CD4-positive, CD25-positive, alpha-beta regulatory T cell (primary cell): ENCODE measurements at regions not wholly inside any gene's neighbourhood (a gene's known extent, or its start where the extent isn't known, plus 50 kb on each side); places are given as distances from the start of the nearest gene placed in this dataset.

Experiments
- ATAC-seq, 2 donors: fragments of 150-1000 bp; cut with Tn5 transposase; one replicate each; pipeline ENCODE4 v1.10.0; 2021; ENCODE audit warnings: low read depth in 2 of 2, moderate number of reproducible peaks in 2 of 2, moderate library complexity in 1 of 2
- DNase-seq, 3 donors: peaks; one replicate each; pipeline versions ENCODE4 v3.0.0 to v3.0.0-alpha.2; 2012 to 2022; ENCODE audit warnings: mixed read lengths in 1 of 3
- H3K27ac ChIP-seq: one replicate; pipeline ENCODE4 v1.7.0; 2013; ENCODE audit warnings: mild to moderate bottlenecking, low read length; ENCODE audit not compliant: insufficient read depth, poor library complexity, severe bottlenecking
- H3K27me3 ChIP-seq: one replicate; pipeline ENCODE4 v1.7.0; 2013; ENCODE audit warnings: low read length; ENCODE audit not compliant: control insufficient read depth, insufficient read depth
- H3K36me3 ChIP-seq: one replicate; pipeline ENCODE4 v1.7.0; 2013; ENCODE audit warnings: mild to moderate bottlenecking, low read length, moderate library complexity; ENCODE audit not compliant: control insufficient read depth, insufficient read depth
- H3K4me1 ChIP-seq: 2 replicates; pipeline ENCODE4 v1.7.0; 2013; ENCODE audit warnings: mild to moderate bottlenecking, low read length; ENCODE audit not compliant: insufficient read depth, control insufficient read depth, poor library complexity, severe bottlenecking
- H3K4me3 ChIP-seq: one replicate; pipeline ENCODE4 v1.7.0; 2013; ENCODE audit warnings: low read depth, mild to moderate bottlenecking, low read length, moderate library complexity
- H3K9me3 ChIP-seq, 2 experiments: 1 replicate in 1 of 2; 2 replicates in 1 of 2; pipeline ENCODE4 v1.7.0; 2013; ENCODE audit warnings: low read length in 2 of 2, mild to moderate bottlenecking in 1 of 2, moderate library complexity in 1 of 2; ENCODE audit not compliant: control insufficient read depth in 2 of 2
- H3K27ac Mint-ChIP-seq, 3 donors: one replicate each; pipeline ENCODE4 v1.8.0; 2020 to 2022; ENCODE audit warnings: mild to moderate bottlenecking in 3 of 3, mixed read lengths in 3 of 3, moderate library complexity in 2 of 3
- H3K27me3 Mint-ChIP-seq: one replicate; pipeline ENCODE4 v1.8.0; 2022; ENCODE audit warnings: mild to moderate bottlenecking, mixed read lengths
- H3K36me3 Mint-ChIP-seq: one replicate; pipeline ENCODE4 v1.8.0; 2020; ENCODE audit warnings: mixed read lengths
- H3K4me1 Mint-ChIP-seq, 4 donors: one replicate each; pipeline ENCODE4 v1.8.0; 2020 to 2022; ENCODE audit warnings: mixed read lengths in 4 of 4, mild to moderate bottlenecking in 1 of 4
- H3K4me3 Mint-ChIP-seq, 4 donors: one replicate each; pipeline ENCODE4 v1.8.0; 2020 to 2022; ENCODE audit warnings: mild to moderate bottlenecking in 4 of 4, mixed read lengths in 4 of 4, moderate library complexity in 3 of 4
- H3K9me3 Mint-ChIP-seq, 7 donors: one replicate each; pipeline ENCODE4 v1.8.0; 2020 to 2022; ENCODE audit warnings: mixed read lengths in 7 of 7, mild to moderate bottlenecking in 3 of 7, moderate library complexity in 2 of 7

DNA sequence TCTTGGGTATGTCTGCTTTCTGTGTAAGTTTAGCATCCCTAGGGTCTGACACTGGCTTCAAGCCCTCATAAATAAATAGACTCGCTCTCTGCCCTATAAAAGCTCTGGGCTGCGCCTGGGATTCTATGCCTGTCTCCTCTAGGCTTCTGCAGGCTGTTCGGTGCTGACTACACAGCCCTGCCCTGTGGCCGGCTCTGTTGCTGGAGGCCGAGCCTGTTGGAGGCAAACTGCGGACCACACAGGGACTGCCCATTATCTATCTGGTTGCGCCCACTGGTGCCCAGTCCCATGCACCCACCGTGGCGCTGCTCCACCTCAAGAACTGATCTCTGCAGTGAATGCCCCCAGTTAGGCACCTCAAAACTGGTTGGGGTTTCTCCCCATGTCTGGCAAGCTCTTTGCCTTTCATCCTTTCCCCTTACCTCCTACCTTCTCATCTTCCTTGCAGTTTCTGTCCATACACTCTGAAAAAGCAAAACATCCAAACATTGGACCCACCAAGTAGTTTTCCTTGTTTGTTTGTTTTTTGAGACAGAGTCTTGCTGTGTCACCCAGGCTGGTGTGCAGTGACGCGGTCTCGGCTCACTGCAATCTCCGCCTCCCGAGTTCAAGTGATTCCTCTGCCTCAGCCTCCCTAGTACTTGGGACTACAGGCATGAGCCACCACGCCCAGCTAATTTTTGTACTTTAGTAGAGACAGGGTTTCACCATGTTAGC lies 207.2 kb downstream of the ERCC6L2 start:
- Mint-ChIP-seq H3K4me1 (no peaks in the 10 kb centered on the region), H3K4me3 (no peak overlapping the region), H3K36me3 (no peaks in the 10 kb centered on the region), H3K27me3 (peaks cover 9% of the 10 kb centered on the region), H3K27ac (no peak overlapping the region), H3K9me3 (no peaks in the 10 kb centered on the region)
- DNase-seq = no peak
- H3K9me3 ChIP-seq = no peaks in the 10 kb centered on the region
- H3K4me3 ChIP-seq = no peak overlapping the region
- no peak overlapping the region for H3K27ac ChIP-seq
- H3K36me3 ChIP-seq = no peaks in the 10 kb centered on the region
- no peaks in the 10 kb centered on the region for H3K4me1 ChIP-seq
- no peaks in the 10 kb centered on the region for H3K27me3 ChIP-seq
- ATAC-seq = no peak

DNA sequence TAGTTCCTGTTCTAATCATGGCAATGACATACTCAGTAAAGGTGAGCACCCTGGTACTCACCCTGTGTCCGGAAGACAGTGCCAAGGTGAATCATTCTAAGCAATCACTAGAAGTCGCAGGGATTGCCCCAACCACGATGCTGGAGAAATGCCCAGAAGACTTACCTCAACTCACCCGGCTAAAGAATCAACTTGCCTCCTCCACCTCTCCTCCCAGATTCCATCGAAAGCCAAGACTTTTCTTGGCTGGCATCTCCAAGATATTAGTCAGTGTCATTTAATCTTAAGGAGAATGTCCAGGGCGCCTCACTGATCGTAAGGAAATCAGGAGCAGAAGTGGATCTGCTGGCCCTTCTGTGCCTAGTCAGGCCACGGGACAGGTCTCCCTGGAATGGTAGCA lies 204.9 kb downstream of the ERCC6L2 start:
- no peaks in the 10 kb centered on the region for H3K36me3 Mint-ChIP-seq

DNA sequence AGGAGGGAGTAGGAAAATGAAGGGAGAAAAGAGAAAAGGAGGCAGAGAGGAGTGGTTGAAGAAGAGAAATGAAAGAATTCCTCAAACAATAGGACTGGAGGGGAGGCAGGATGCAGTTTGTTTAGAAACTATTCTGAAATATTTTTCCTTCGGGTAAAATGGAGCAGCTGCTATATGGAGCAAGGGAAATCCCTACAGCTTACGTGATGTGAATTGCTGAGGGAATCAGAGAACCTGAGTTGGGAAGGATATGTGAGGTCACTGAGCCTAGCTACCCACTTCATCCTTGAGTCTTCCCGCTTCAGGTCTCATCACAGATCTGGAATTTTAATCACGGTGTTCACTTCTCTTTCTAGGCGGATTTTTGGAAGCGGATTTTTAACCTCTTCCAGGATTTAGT lies 204.3 kb downstream of the ERCC6L2 start:
- H3K36me3 Mint-ChIP-seq = no peaks in the 10 kb centered on the region
- ATAC-seq = no peak
- Histone ChIP-seq H3K36me3 (no peaks in the 10 kb centered on the region), H3K27me3 (no peaks in the 10 kb centered on the region), H3K9me3 (no peaks in the 10 kb centered on the region), H3K27ac (no peak overlapping the region), H3K4me1 (no peaks in the 10 kb centered on the region), H3K4me3 (no peak overlapping the region)
- DNase-seq = no peak
- H3K27me3 Mint-ChIP-seq = peaks cover 9% of the 10 kb centered on the region
- no peaks in the 10 kb centered on the region for H3K9me3 Mint-ChIP-seq
- H3K4me1 Mint-ChIP-seq = no peaks in the 10 kb centered on the region
- no peak overlapping the region for H3K4me3 Mint-ChIP-seq
- H3K27ac Mint-ChIP-seq = no peak overlapping the region

More for the DNA sequence above, 204.9 kb downstream of the ERCC6L2 start:
- Histone ChIP-seq H3K27ac (no peak overlapping the region), H3K4me3 (no peak overlapping the region), H3K27me3 (no peaks in the 10 kb centered on the region), H3K9me3 (no peaks in the 10 kb centered on the region), H3K36me3 (no peaks in the 10 kb centered on the region), H3K4me1 (no peaks in the 10 kb centered on the region)
- Mint-ChIP-seq H3K27ac (no peak overlapping the region), H3K4me3 (no peak overlapping the region), H3K9me3 (no peaks in the 10 kb centered on the region), H3K4me1 (no peaks in the 10 kb centered on the region), H3K27me3 (peaks cover 9% of the 10 kb centered on the region)
- ATAC-seq (no peak), DNase-seq (no peak)

DNA sequence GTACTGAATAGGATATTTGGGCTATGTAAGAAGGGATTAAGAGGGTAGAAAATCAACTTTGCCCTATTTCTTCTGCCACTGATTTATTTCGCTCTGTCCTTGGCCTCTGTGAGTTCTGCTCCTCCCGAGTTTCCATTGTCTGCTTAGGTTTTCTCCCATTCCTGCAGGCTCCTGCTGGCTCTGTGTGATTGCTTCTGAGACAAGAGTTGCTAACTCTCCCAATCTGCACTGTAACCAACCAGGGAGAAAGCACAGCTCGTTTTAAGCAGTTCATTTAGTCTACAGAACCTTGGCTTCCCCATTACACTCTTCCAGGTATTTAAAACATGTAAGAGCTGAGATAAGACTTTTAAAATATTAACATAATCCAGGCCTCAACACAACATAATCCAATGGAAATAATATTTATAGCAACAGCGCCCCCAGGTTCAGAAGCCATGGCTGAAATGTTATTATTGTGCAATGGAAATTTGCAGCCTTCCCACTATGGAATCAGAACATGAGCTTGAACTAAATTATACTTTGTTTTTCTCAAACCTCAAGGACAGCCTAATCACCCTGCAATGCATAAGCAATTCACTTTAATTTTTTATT lies 203.5 kb downstream of the ERCC6L2 start:
- Histone ChIP-seq H3K27ac (no peak overlapping the region), H3K4me3 (no peak overlapping the region), H3K36me3 (no peaks in the 10 kb centered on the region), H3K4me1 (no peaks in the 10 kb centered on the region), H3K9me3 (no peaks in the 10 kb centered on the region), H3K27me3 (no peaks in the 10 kb centered on the region)
- Mint-ChIP-seq H3K4me3 (no peak overlapping the region), H3K27ac (no peak overlapping the region), H3K4me1 (no peaks in the 10 kb centered on the region), H3K9me3 (no peaks in the 10 kb centered on the region), H3K36me3 (no peaks in the 10 kb centered on the region), H3K27me3 (peaks cover 11% of the 10 kb centered on the region)
- ATAC-seq = no peak
- no peak for DNase-seq

DNA sequence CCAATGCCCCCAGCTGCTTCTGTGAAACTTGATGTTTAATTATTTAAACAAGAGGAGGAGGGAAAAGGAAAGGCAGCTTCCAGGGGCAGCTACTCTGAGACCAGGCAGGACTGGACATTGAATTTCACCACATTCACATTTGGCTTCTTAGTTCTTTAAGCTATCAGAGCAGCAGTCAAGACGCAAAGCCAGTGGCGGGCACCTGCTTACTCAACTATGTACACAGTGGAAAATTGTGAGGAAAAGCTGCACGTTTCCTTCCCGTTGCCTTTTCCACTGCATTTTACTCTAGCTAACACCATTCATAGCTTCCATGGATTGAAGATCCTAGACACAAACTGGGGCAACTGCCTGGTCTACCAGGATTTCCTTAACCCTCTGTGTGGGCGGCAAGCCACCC lies 200.3 kb downstream of the ERCC6L2 start:
- Mint-ChIP-seq H3K9me3 (no peaks in the 10 kb centered on the region), H3K27ac (peak overlapping the region in 1 of 3 donors; percentile 10), H3K27me3 (peaks cover 5% of the 10 kb centered on the region), H3K36me3 (no peaks in the 10 kb centered on the region), H3K4me3 (no peak overlapping the region), H3K4me1 (no peaks in the 10 kb centered on the region)
- no peak for DNase-seq
- Histone ChIP-seq H3K4me1 (no peaks in the 10 kb centered on the region), H3K36me3 (no peaks in the 10 kb centered on the region), H3K27ac (no peak overlapping the region), H3K27me3 (no peaks in the 10 kb centered on the region), H3K9me3 (no peaks in the 10 kb centered on the region), H3K4me3 (no peak overlapping the region)
- no peak for ATAC-seq

DNA sequence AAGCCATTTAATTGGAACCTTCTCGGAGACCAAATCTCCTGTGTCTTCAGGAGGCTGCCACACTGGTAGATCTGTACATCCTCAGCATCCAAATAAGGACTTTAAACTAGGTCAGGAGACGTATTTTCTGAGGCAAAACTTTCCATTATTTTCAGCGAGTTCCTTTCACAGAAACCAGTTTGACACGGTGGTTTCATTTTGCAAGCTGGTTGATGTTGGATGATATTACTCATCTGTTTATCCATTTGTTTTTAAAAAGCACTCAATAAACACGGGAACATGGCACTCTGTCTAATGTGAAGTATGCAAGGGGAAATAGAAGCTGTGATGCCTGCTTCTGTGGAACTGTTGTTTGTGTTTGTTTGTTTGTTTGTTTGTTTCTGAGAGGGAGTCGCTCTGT lies 199.6 kb downstream of the ERCC6L2 start:
- H3K27me3 ChIP-seq = peaks cover under 1% of the 10 kb centered on the region
- no peak overlapping the region for H3K4me3 Mint-ChIP-seq
- ATAC-seq = no peak
- H3K27me3 Mint-ChIP-seq = peaks cover 5% of the 10 kb centered on the region
- H3K27ac ChIP-seq = no peak overlapping the region
- H3K9me3 ChIP-seq = no peaks in the 10 kb centered on the region
- H3K4me3 ChIP-seq = no peak overlapping the region
- no peaks in the 10 kb centered on the region for H3K4me1 Mint-ChIP-seq
- H3K36me3 ChIP-seq = no peaks in the 10 kb centered on the region
- no peak for DNase-seq
- H3K4me1 ChIP-seq = no peaks in the 10 kb centered on the region
- no peaks in the 10 kb centered on the region for H3K36me3 Mint-ChIP-seq
- no peaks in the 10 kb centered on the region for H3K9me3 Mint-ChIP-seq
- no peak overlapping the region for H3K27ac Mint-ChIP-seq

DNA sequence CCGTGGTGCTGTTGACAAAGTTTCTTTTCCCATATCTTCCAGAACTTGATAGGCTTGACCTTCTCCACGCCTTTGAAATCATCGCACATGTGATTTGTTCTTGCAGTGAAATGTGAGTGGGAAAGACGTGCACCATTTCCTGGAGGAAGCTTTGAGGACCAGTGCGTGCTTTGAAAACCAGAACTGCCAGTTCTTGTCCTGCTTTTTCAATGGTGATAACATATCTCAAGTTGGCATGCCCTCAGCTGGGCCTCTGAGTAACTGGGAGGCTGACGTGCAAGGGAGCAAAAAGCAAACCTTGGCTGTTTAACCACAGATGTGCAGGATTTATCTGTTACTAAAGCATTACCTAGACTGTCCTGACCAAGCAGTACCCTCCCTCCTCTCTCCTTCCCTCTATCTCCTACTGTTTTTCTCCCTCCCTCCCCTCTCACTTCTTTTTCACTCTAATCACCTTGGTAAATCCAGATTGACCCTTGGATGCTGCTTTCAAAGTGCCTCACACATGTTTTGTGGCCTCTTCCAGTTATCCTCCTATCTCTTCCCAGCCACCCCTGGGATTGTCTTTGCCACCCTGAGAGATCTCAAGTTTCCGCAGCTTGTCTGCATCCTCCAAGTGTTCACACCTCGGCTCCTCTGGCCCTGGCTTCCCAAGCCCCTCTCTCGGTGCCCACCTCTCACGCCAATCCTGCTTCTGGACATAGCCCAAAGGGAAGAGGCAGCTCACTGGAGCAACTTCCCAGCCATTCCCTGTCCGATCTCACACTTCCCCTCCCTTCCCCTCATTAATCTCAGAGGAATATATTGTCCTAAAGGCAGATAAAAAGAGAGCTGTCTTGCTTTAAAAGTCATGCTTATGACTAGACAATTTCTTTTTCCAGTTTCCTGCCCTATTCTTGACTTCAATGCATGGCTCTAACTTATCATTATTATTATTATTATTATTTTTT lies 198.3 kb downstream of the ERCC6L2 start:
- no peak overlapping the region for H3K4me3 Mint-ChIP-seq
- H3K36me3 ChIP-seq = no peaks in the 10 kb centered on the region
- H3K36me3 Mint-ChIP-seq = no peaks in the 10 kb centered on the region
- H3K9me3 ChIP-seq = no peaks in the 10 kb centered on the region
- H3K4me1 Mint-ChIP-seq = no peaks in the 10 kb centered on the region
- peaks cover 9% of the 10 kb centered on the region for H3K27me3 Mint-ChIP-seq
- ATAC-seq (no peak), DNase-seq (no peak)
- H3K4me3 ChIP-seq = no peak overlapping the region
- H3K4me1 ChIP-seq = no peaks in the 10 kb centered on the region
- no peaks in the 10 kb centered on the region for H3K9me3 Mint-ChIP-seq
- peaks cover 6% of the 10 kb centered on the region for H3K27me3 ChIP-seq
- peak overlapping the region in 1 of 3 donors; percentile 88 for H3K27ac Mint-ChIP-seq
- H3K27ac ChIP-seq = no peak overlapping the region
